H9 (cell line): ENCODE measurements at regions not wholly inside any gene's neighbourhood (a gene's known extent, or its start where the extent isn't known, plus 50 kb on each side); places are given as distances from the start of the nearest gene placed in this dataset.

Experiments
- DNase-seq: peaks from one replicate; pipeline ENCODE4 v3.0.0-alpha.2; 2017
- H2AFZ ChIP-seq: one replicate; pipeline ENCODE4 v1.6.1; 2013; ENCODE audit warnings: mild to moderate bottlenecking, low read length, control low read depth, moderate library complexity
- H2AK5ac ChIP-seq: 2 replicates; pipeline ENCODE4 v1.6.1; 2013; ENCODE audit warnings: low read length, control low read depth, mixed read lengths; ENCODE audit not compliant: insufficient read length
- H2BK120ac ChIP-seq: one replicate; pipeline ENCODE4 v1.6.1; 2013; ENCODE audit warnings: low read depth, mild to moderate bottlenecking, low read length, control low read depth, inconsistent platforms; ENCODE audit not compliant: poor library complexity, severe bottlenecking
- H2BK12ac ChIP-seq: 2 replicates; pipeline ENCODE4 v1.6.1; 2013; ENCODE audit warnings: low read length, control low read depth, mixed read lengths, low read depth; ENCODE audit not compliant: insufficient read length
- H2BK15ac ChIP-seq: 2 replicates; pipeline ENCODE4 v1.6.1; 2013; ENCODE audit warnings: low read depth, low read length, control low read depth
- H2BK20ac ChIP-seq: one replicate; pipeline ENCODE4 v1.6.1; 2013; ENCODE audit warnings: low read depth, mild to moderate bottlenecking, low read length, control low read depth, inconsistent platforms; ENCODE audit not compliant: poor library complexity, severe bottlenecking
- H2BK5ac ChIP-seq: 2 replicates; pipeline ENCODE4 v1.6.1; 2013; ENCODE audit warnings: low read length, control low read depth, mixed read lengths; ENCODE audit not compliant: insufficient read length
- H3K14ac ChIP-seq: 2 replicates; pipeline ENCODE4 v1.6.1; 2013; ENCODE audit warnings: low read length, control low read depth; ENCODE audit not compliant: insufficient read depth
- H3K18ac ChIP-seq: 2 replicates; pipeline ENCODE4 v1.6.1; 2013; ENCODE audit warnings: low read depth, mild to moderate bottlenecking, mixed read lengths, low read length, control low read depth; ENCODE audit not compliant: insufficient read length
- H3K23ac ChIP-seq: 2 replicates; pipeline ENCODE4 v1.6.1; 2013; ENCODE audit warnings: low read length, control low read depth, mixed read lengths, low read depth; ENCODE audit not compliant: insufficient read length
- H3K23me2 ChIP-seq: 2 replicates; pipeline ENCODE4 v1.6.1; 2013; ENCODE audit warnings: low read depth, mild to moderate bottlenecking, mixed read lengths, low read length, control low read depth; ENCODE audit not compliant: insufficient read length, poor library complexity, severe bottlenecking
- H3K27ac ChIP-seq: 2 replicates; pipeline ENCODE4 v1.5.1; 2013; ENCODE audit warnings: low read length, control low read depth, mixed read lengths, low read depth; ENCODE audit not compliant: insufficient read length
- H3K27me3 ChIP-seq: 2 replicates; pipeline ENCODE4 v1.6.1; 2013; ENCODE audit warnings: low read length, control low read depth, inconsistent platforms; ENCODE audit not compliant: insufficient read depth
- H3K4ac ChIP-seq: 2 replicates; pipeline ENCODE4 v1.6.1; 2013; ENCODE audit warnings: low read depth, mild to moderate bottlenecking, control low read depth, inconsistent platforms, low read length, moderate library complexity
- H3K4me1 ChIP-seq: 2 replicates; pipeline ENCODE4 v1.6.1; 2013; ENCODE audit warnings: low read length, control low read depth, inconsistent platforms; ENCODE audit not compliant: insufficient read depth
- H3K4me2 ChIP-seq: 2 replicates; pipeline ENCODE4 v1.6.1; 2013; ENCODE audit warnings: low read length, control low read depth, mixed read lengths; ENCODE audit not compliant: insufficient read length, insufficient read depth
- H3K56ac ChIP-seq: 2 replicates; pipeline ENCODE4 v1.6.1; 2013; ENCODE audit warnings: low read depth, mild to moderate bottlenecking, mixed read lengths, low read length, control low read depth; ENCODE audit not compliant: insufficient read length
- H3K79me1 ChIP-seq: 2 replicates; pipeline ENCODE4 v1.6.1; 2013; ENCODE audit warnings: low read depth, mild to moderate bottlenecking, moderate library complexity, low read length, control low read depth, inconsistent platforms; ENCODE audit not compliant: insufficient read depth, poor library complexity, severe bottlenecking
- H3K79me2 ChIP-seq: 2 replicates; pipeline ENCODE4 v1.6.1; 2013; ENCODE audit warnings: low read length, control low read depth, inconsistent platforms; ENCODE audit not compliant: insufficient read depth
- H3K9ac ChIP-seq: 2 replicates; pipeline ENCODE4 v1.6.1; 2013; ENCODE audit warnings: low read length, control low read depth, mixed read lengths; ENCODE audit not compliant: insufficient read length; ENCODE audit errors: extremely low read depth
- H3K9me3 ChIP-seq: one replicate; pipeline ENCODE4 v1.6.1; 2013; ENCODE audit warnings: low read depth, low read length, inconsistent platforms; ENCODE audit not compliant: control insufficient read depth
- H3T11ph ChIP-seq: one replicate; pipeline ENCODE4 v1.6.1; 2013; ENCODE audit warnings: mild to moderate bottlenecking, low read length, control low read depth, inconsistent platforms
- H4K20me1 ChIP-seq: one replicate; pipeline ENCODE4 v1.6.1; 2013; ENCODE audit not compliant: control insufficient read depth, insufficient read length, insufficient read depth
- H4K5ac ChIP-seq: 2 replicates; pipeline ENCODE4 v1.6.1; 2013; ENCODE audit warnings: low read depth, mild to moderate bottlenecking, mixed read lengths, low read length, control low read depth; ENCODE audit not compliant: insufficient read length
- H4K8ac ChIP-seq: replicated peaks from 2 replicates; pipeline ENCODE4 v1.6.1; 2013; ENCODE audit warnings: low read length, control low read depth, mixed read lengths, low read depth; ENCODE audit not compliant: insufficient read length
- H4K91ac ChIP-seq: 2 replicates; pipeline ENCODE4 v1.6.1; 2013; ENCODE audit warnings: low read depth, mild to moderate bottlenecking, moderate library complexity, mixed read lengths, low read length, control low read depth; ENCODE audit not compliant: insufficient read length
- H3K27ac Mint-ChIP-seq, 3 experiments: 2 replicates in 2 of 3; 3 replicates in 1 of 3; pipeline ENCODE4 v1.8.0; 2020 to 2021; ENCODE audit warnings: mixed read lengths in 3 of 3, mild to moderate bottlenecking in 1 of 3, moderate library complexity in 1 of 3
- H3K27me3 Mint-ChIP-seq: 2 replicates; pipeline ENCODE4 v1.8.0; 2021; ENCODE audit warnings: low read depth, mild to moderate bottlenecking, moderate library complexity, mixed read lengths
- H3K36me3 Mint-ChIP-seq, 3 experiments: 2 replicates in 2 of 3; 3 replicates in 1 of 3; pipeline ENCODE4 v1.8.0; 2020 to 2021; ENCODE audit warnings: low read depth in 3 of 3, mixed read lengths in 3 of 3; ENCODE audit not compliant: insufficient read depth in 1 of 3
- H3K4me1 Mint-ChIP-seq, 2 experiments: 2 replicates each; pipeline ENCODE4 v1.8.0; 2020; ENCODE audit warnings: mixed read lengths in 2 of 2
- H3K4me3 Mint-ChIP-seq, 2 experiments: 2 replicates in 1 of 2; 3 replicates in 1 of 2; pipeline ENCODE4 v1.8.0; 2020 to 2021; ENCODE audit warnings: mild to moderate bottlenecking in 2 of 2, mixed read lengths in 2 of 2, moderate library complexity in 1 of 2
- H3K9me3 Mint-ChIP-seq, 2 experiments: 2 replicates in 1 of 2; 3 replicates in 1 of 2; pipeline ENCODE4 v1.8.0; 2020; ENCODE audit warnings: mild to moderate bottlenecking in 2 of 2, mixed read lengths in 2 of 2, moderate library complexity in 1 of 2
- WGBS: extraction: QIAGEN DNeasy Blood & Tissue Kit; methylation state at CpG from one replicate; pipeline ENCODE4 v1.1.7; 2013; ENCODE audit warnings: missing lambda C conversion rate, low lambda C conversion rate, mixed read lengths; ENCODE audit not compliant: insufficient read length; ENCODE audit errors: extremely low coverage; 5-methylcytosine and 5-hydroxymethylcytosine counted together
- TF ChIP-seq, protein P1 (sequence below): fragments of 200-600 bp; sonication (generic); conservative IDR thresholded peaks from 3 replicates; pipeline ENCODE4 v1.8.0; 2021; ENCODE audit warnings: antibody characterized with exemption, mild to moderate bottlenecking

GRCh38 chr7:113742377-113742776 is 176.4 kb downstream of the PPP1R3A start:
- peaks cover 10 to 12% of the 10 kb centered on the region in 2 experiments; a peak in 4 of 5 replicates for H3K9me3 Mint-ChIP-seq
- DNase-seq: no peak
- H3K27ac ChIP-seq: no peak overlapping the region
- no peak overlapping the region for H3K4me3 Mint-ChIP-seq
- H3K4me1 ChIP-seq: no peaks in the 10 kb centered on the region
- no peak overlapping the region for H3K18ac ChIP-seq
- no peak overlapping the region for H2AFZ ChIP-seq
- peaks cover 0 to 12% (median 0%) of the 10 kb centered on the region in 3 experiments; a peak in 4 of 7 replicates for H3K36me3 Mint-ChIP-seq
- no peak overlapping the region for H2BK12ac ChIP-seq
- peak overlapping the region; percentile 23 for H3K9ac ChIP-seq
- no peaks in the 10 kb centered on the region for H3K27me3 ChIP-seq
- H2BK5ac ChIP-seq: no peak overlapping the region
- H3K79me2 ChIP-seq: no peaks in the 10 kb centered on the region
- H3K9me3 ChIP-seq: no peaks in the 10 kb centered on the region
- no peak overlapping the region for H3T11ph ChIP-seq
- H3K23me2 ChIP-seq: no peaks in the 10 kb centered on the region
- H3K14ac ChIP-seq: no peak overlapping the region
- no peak overlapping the region for H2AK5ac ChIP-seq
- no peak overlapping the region for H3K27ac Mint-ChIP-seq
- H4K20me1 ChIP-seq: no peaks in the 10 kb centered on the region
- TF ChIP-seq, protein P1, sequence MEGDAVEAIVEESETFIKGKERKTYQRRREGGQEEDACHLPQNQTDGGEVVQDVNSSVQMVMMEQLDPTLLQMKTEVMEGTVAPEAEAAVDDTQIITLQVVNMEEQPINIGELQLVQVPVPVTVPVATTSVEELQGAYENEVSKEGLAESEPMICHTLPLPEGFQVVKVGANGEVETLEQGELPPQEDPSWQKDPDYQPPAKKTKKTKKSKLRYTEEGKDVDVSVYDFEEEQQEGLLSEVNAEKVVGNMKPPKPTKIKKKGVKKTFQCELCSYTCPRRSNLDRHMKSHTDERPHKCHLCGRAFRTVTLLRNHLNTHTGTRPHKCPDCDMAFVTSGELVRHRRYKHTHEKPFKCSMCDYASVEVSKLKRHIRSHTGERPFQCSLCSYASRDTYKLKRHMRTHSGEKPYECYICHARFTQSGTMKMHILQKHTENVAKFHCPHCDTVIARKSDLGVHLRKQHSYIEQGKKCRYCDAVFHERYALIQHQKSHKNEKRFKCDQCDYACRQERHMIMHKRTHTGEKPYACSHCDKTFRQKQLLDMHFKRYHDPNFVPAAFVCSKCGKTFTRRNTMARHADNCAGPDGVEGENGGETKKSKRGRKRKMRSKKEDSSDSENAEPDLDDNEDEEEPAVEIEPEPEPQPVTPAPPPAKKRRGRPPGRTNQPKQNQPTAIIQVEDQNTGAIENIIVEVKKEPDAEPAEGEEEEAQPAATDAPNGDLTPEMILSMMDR: no peak
- no peak overlapping the region for H2BK20ac ChIP-seq
- H2BK15ac ChIP-seq: no peak overlapping the region
- H3K79me1 ChIP-seq: no peaks in the 10 kb centered on the region
- H3K4ac ChIP-seq: no peak overlapping the region
- no peak overlapping the region for H4K91ac ChIP-seq
- H2BK120ac ChIP-seq: no peak overlapping the region
- no peak overlapping the region for H3K4me2 ChIP-seq
- peaks cover 0 to 7% of the 10 kb centered on the region in 2 experiments; a peak in 1 of 4 replicates for H3K4me1 Mint-ChIP-seq
- H3K56ac ChIP-seq: no peak overlapping the region
- no CpG with 5 or more reads among the region's 2 CpGs for WGBS
- H4K5ac ChIP-seq: no peak overlapping the region
- no peak overlapping the region for H3K23ac ChIP-seq
- no peak overlapping the region for H4K8ac ChIP-seq
- no peaks in the 10 kb centered on the region; the same call in 1 of the 2 replicates for H3K27me3 Mint-ChIP-seq
